GM12874 (cell line): ENCODE measurements at regions not wholly inside any gene's neighbourhood (a gene's known extent, or its start where the extent isn't known, plus 50 kb on each side); places are given as distances from the start of the nearest gene placed in this dataset.

Experiments used
- CTCF ChIP-seq: IDR thresholded peaks from 2 replicates; pipeline ENCODE4 v1.5.1; 2011; ENCODE audit warnings: low read depth, mild to moderate bottlenecking, control low read depth, low read length, moderate library complexity; ENCODE audit not compliant: insufficient read depth

GRCh38 chr5:101721543-101721942, 574.5 kb downstream of the SLCO4C1 start:
- no peak for TF ChIP-seq CTCF

DNA sequence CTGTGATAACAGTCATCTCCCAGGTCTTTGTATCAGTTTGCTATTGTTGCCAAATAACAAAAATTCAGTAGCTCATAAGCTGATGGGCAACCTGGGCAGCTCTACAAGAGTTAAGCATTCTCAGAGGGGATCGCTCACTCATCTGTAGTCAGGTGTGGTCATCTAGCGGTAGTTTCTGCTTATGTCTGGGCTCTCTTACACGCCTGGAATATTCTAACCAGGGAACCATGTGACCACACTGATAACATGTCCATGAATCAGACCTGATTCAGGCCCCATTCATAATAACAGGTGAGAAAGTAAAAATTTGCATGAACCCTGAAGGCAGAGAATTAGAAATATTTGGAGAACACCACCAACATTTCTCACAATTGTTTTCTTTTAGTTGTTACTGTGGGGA, 576.1 kb downstream of the SLCO4C1 start:
- TF ChIP-seq CTCF: no peak

GRCh38 chr5:101717721-101718120, 578.4 kb downstream of the SLCO4C1 start:
- TF ChIP-seq CTCF: no peak

DNA sequence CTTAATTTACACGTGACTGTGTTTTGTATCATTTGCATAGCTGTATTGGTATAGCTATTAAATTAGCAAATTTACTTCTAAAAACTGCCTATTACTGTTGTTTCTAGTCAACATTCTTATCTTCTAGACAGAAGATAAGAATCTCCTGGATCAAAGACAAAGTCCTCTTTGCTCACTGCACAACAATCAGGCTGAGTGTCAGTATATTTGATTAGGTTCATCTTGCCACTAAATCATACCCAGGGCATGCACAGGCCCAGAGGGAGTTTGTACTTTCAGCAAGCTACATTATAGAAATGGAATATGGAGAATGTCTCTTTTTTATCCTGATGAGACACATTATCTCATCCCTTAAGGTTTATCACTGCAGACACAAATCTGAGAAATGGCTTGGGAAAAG, 579.1 kb downstream of the SLCO4C1 start:
- no peak for TF ChIP-seq CTCF

DNA sequence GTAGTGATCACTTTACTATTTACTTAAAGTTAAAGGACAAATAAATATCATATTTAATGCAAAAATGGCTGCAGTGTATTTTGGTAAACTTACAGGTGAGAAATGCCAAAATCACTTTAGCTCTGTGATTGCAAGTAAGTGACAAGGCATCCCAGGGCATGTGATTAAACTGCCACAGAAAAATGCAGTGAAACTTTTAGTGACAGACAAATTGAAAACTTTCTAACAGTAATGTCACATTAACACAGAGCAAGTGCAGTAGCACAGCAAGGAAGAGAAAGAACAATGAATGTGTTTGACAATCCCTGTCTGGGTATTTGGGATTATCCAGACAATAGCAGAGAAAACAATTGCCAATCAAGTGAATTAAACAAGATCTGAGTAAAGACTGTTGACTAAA, 606.8 kb downstream of the SLCO4C1 start:
- TF ChIP-seq CTCF: no peak

GRCh38 chr5:101688156-101688555, 607.9 kb downstream of the SLCO4C1 start:
- TF ChIP-seq CTCF: no peak

GRCh38 chr5:101687349-101687985, 608.6 kb downstream of the SLCO4C1 start:
- no peak for TF ChIP-seq CTCF

- TF ChIP-seq CTCF: no peak
Measured at GRCh38 chr5:101686536-101687157, 609.4 kb downstream of the SLCO4C1 start.
